SK-N-SH treated with all-trans-retinoic acid at 6 μM for 48 hours (cell line): ENCODE measurements at regions not wholly inside any gene's neighbourhood (a gene's known extent, or its start where the extent isn't known, plus 50 kb on each side); places are given as distances from the start of the nearest gene placed in this dataset.
A peak's percentile ranks its signal among the peaks of the same experiment; 100 is the strongest.

Experiments used
- ATAC-seq: fragments of 200-7000 bp; cut with Tn5 transposase; 3 replicates; pipeline ENCODE4 v1.9.1; 2020; ENCODE audit warnings: mild to moderate bottlenecking, moderate library complexity
- ARNTL ChIP-seq: fragments of 450-650 bp; formaldehyde crosslinking; IDR thresholded peaks from 2 replicates; pipeline ENCODE4 v1.5.0; 2020; ENCODE audit warnings: low read depth, mild to moderate bottlenecking, moderate library complexity, borderline replicate concordance
- BACH2 ChIP-seq: fragments of 250-450 bp; sonication (Bioruptor Pico); IDR thresholded peaks from 2 replicates; pipeline ENCODE4 v1.9.0; 2021; ENCODE audit warnings: mild to moderate bottlenecking, borderline replicate concordance
- CREB5 ChIP-seq: fragments of 250-450 bp; sonication (Bioruptor Pico); IDR thresholded peaks from 2 replicates; pipeline ENCODE4 v1.5.1; 2020; ENCODE audit warnings: low read depth, mild to moderate bottlenecking, moderate library complexity
- CSDC2 ChIP-seq: fragments of 250-450 bp; sonication (Bioruptor Pico); IDR thresholded peaks from 2 replicates; pipeline ENCODE4 v1.5.0; 2020; ENCODE audit warnings: mild to moderate bottlenecking, moderate library complexity
- ESRRG ChIP-seq: fragments of 250-450 bp; sonication (Bioruptor Pico); IDR thresholded peaks from 2 replicates; pipeline ENCODE4 v1.6.1; 2021; ENCODE audit warnings: mild to moderate bottlenecking
- GLIS3 ChIP-seq: fragments of 250-450 bp; sonication (Bioruptor Pico); IDR thresholded peaks from 2 replicates; pipeline ENCODE4 v1.5.0; 2020; ENCODE audit warnings: mild to moderate bottlenecking, moderate library complexity
- ISL1 ChIP-seq: fragments of 250-450 bp; sonication (Bioruptor Pico); IDR thresholded peaks from 2 replicates; pipeline ENCODE4 v2.1.2; 2022; ENCODE audit warnings: mild to moderate bottlenecking, moderate library complexity
- OSR1 ChIP-seq: fragments of 250-450 bp; sonication (Bioruptor Pico); IDR thresholded peaks from 2 replicates; pipeline ENCODE4 v1.8.0; 2022; ENCODE audit warnings: moderate library complexity, mild to moderate bottlenecking, inconsistent platforms
- POU6F1 ChIP-seq: fragments of 250-450 bp; sonication (Bioruptor Pico); IDR thresholded peaks from 2 replicates; pipeline ENCODE4 v1.8.0; 2021; ENCODE audit warnings: low read depth, mild to moderate bottlenecking, moderate library complexity, borderline replicate concordance
- PPARA ChIP-seq: fragments of 250-450 bp; sonication (Bioruptor Pico); IDR thresholded peaks from 2 replicates; pipeline ENCODE4 v1.5.0; 2020; ENCODE audit warnings: mild to moderate bottlenecking, borderline replicate concordance
- RARB ChIP-seq: fragments of 250-450 bp; sonication (Bioruptor Pico); IDR thresholded peaks from 2 replicates; pipeline ENCODE4 v1.8.0; 2021; ENCODE audit warnings: mild to moderate bottlenecking, moderate library complexity
- SNAI2 ChIP-seq: fragments of 250-450 bp; sonication (Bioruptor Pico); IDR thresholded peaks from 2 replicates; pipeline ENCODE4 v1.5.0; 2020; ENCODE audit warnings: mild to moderate bottlenecking, moderate library complexity
- TCF4 ChIP-seq: fragments of 250-450 bp; sonication (Bioruptor Pico); IDR thresholded peaks from 2 replicates; pipeline ENCODE4 v1.8.0; 2021; ENCODE audit warnings: mild to moderate bottlenecking, moderate library complexity, borderline replicate concordance
- TOX ChIP-seq: fragments of 250-450 bp; sonication (Bioruptor Pico); IDR thresholded peaks from 2 replicates; pipeline ENCODE4 v1.8.0; 2021; ENCODE audit warnings: mild to moderate bottlenecking, moderate library complexity, borderline replicate concordance
- ZC3H10 ChIP-seq: fragments of 250-450 bp; sonication (Bioruptor Pico); IDR thresholded peaks from 2 replicates; pipeline ENCODE4 v1.5.1; 2021; ENCODE audit warnings: mild to moderate bottlenecking, moderate library complexity
- ZFP3 ChIP-seq: fragments of 250-450 bp; sonication (Bioruptor Pico); IDR thresholded peaks from 2 replicates; pipeline ENCODE4 v1.5.0; 2020; ENCODE audit warnings: mild to moderate bottlenecking, moderate library complexity
- ZFP30 ChIP-seq: fragments of 450-650 bp; formaldehyde crosslinking; IDR thresholded peaks from 2 replicates; pipeline ENCODE4 v1.5.0; 2022; ENCODE audit warnings: mild to moderate bottlenecking, moderate library complexity
- ZNF565 ChIP-seq: fragments of 450-650 bp; formaldehyde crosslinking; conservative IDR thresholded peaks from 2 replicates; pipeline ENCODE4 v1.5.0; 2020; ENCODE audit warnings: low read depth, mild to moderate bottlenecking, moderate library complexity
- ZNF70 ChIP-seq: fragments of 450-650 bp; formaldehyde crosslinking; IDR thresholded peaks from 2 replicates; pipeline ENCODE4 v1.5.0; 2020; ENCODE audit warnings: mild to moderate bottlenecking, moderate library complexity
- ZNF8 ChIP-seq: fragments of 450-650 bp; formaldehyde crosslinking; IDR thresholded peaks from 2 replicates; pipeline ENCODE4 v1.5.0; 2020; ENCODE audit warnings: mild to moderate bottlenecking, moderate library complexity
- TF ChIP-seq, protein P1 (sequence below): fragments of 250-450 bp; sonication (Bioruptor Pico); IDR thresholded peaks from 2 replicates; pipeline ENCODE4 v1.5.1; 2021; ENCODE audit warnings: mild to moderate bottlenecking, moderate library complexity
- TF ChIP-seq, protein P2 (sequence below): fragments of 250-450 bp; sonication (Bioruptor Pico); IDR thresholded peaks from 2 replicates; pipeline ENCODE4 v1.8.0; 2020; ENCODE audit warnings: mild to moderate bottlenecking, moderate library complexity, borderline replicate concordance

DNA sequence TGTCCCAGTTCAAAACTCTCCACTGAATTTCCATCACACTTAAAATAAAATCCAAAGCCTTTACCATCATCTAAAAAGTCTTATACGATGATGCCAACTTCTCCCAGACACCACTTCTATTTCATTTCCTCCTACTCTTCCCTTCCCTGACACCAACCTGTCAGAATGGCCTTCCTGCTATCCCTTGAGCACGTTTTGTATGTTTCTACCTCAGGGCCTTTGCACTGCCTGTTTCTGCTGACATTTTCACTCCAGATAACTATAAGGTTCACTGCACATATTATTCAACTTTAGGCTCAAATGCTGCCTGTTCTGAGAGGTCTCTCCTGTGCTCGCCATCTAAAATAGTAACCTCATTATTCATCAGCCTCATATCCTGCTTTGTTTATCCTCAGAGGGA, 269.6 kb downstream of the HTR7 start:
- TF ChIP-seq ISL1, result no peak
- no peak for TF ChIP-seq ZFP30 (CRISPR knock-in tag)
- TF ChIP-seq, protein P1, sequence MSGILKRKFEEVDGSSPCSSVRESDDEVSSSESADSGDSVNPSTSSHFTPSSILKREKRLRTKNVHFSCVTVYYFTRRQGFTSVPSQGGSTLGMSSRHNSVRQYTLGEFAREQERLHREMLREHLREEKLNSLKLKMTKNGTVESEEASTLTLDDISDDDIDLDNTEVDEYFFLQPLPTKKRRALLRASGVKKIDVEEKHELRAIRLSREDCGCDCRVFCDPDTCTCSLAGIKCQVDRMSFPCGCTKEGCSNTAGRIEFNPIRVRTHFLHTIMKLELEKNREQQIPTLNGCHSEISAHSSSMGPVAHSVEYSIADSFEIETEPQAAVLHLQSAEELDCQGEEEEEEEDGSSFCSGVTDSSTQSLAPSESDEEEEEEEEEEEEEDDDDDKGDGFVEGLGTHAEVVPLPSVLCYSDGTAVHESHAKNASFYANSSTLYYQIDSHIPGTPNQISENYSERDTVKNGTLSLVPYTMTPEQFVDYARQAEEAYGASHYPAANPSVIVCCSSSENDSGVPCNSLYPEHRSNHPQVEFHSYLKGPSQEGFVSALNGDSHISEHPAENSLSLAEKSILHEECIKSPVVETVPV (CRISPR knock-in tag), result no peak
- no peak for TF ChIP-seq SNAI2 (CRISPR knock-in tag)
- TF ChIP-seq GLIS3, result no peak
- no peak for TF ChIP-seq ZFP3
- no peak for TF ChIP-seq POU6F1 (CRISPR knock-in tag)
- no peak for TF ChIP-seq BACH2
- no peak for TF ChIP-seq CREB5 (CRISPR knock-in tag)
- no peak for TF ChIP-seq ARNTL
- no peak for TF ChIP-seq ESRRG (CRISPR knock-in tag)
- TF ChIP-seq, protein P2, sequence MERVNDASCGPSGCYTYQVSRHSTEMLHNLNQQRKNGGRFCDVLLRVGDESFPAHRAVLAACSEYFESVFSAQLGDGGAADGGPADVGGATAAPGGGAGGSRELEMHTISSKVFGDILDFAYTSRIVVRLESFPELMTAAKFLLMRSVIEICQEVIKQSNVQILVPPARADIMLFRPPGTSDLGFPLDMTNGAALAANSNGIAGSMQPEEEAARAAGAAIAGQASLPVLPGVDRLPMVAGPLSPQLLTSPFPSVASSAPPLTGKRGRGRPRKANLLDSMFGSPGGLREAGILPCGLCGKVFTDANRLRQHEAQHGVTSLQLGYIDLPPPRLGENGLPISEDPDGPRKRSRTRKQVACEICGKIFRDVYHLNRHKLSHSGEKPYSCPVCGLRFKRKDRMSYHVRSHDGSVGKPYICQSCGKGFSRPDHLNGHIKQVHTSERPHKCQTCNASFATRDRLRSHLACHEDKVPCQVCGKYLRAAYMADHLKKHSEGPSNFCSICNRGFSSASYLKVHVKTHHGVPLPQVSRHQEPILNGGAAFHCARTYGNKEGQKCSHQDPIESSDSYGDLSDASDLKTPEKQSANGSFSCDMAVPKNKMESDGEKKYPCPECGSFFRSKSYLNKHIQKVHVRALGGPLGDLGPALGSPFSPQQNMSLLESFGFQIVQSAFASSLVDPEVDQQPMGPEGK (CRISPR knock-in tag), result no peak
- no peak for TF ChIP-seq ZC3H10 (CRISPR knock-in tag)
- TF ChIP-seq ZNF8 (CRISPR knock-in tag), result no peak
- no peak for TF ChIP-seq ZNF70 (CRISPR knock-in tag)
- TF ChIP-seq RARB (CRISPR knock-in tag), result no peak
- no peak for TF ChIP-seq TCF4
- no peak for TF ChIP-seq ZNF565
- no peak for TF ChIP-seq PPARA
- no peak for TF ChIP-seq OSR1 (CRISPR knock-in tag)
- no peak for ATAC-seq

DNA sequence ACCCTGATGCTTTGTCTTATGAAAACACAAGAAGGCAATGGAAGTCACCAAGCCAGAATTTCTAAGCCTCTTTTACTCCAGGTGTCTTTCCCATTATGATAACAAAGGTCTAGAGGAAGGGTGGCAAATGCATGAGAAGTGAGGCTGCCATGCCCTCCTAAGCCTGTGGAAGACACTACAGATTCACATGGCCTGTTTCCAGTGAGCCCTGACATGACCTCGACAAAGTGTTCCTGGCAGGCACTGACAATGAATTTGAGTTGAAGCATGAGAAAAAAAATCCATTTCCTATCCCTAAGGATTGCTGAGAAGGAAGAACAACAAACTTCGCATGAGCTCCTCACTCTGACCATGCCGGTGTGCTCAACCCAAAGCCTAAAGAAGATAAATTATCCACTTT, 268.0 kb downstream of the HTR7 start:
- no peak for ATAC-seq
- TF ChIP-seq RARB (CRISPR knock-in tag) (no peak), ZNF70 (CRISPR knock-in tag) (no peak), PPARA (no peak), SNAI2 (CRISPR knock-in tag) (no peak), ZFP3 (no peak), TCF4 (no peak), CSDC2 (CRISPR knock-in tag) (no peak), ISL1 (no peak), ZC3H10 (CRISPR knock-in tag) (no peak), ARNTL (no peak), TOX (CRISPR knock-in tag) (no peak), GLIS3 (no peak)
- TF ChIP-seq, protein P1 (CRISPR knock-in tag), result no peak
- TF ChIP-seq, all 23 proteins: peak for 0

DNA sequence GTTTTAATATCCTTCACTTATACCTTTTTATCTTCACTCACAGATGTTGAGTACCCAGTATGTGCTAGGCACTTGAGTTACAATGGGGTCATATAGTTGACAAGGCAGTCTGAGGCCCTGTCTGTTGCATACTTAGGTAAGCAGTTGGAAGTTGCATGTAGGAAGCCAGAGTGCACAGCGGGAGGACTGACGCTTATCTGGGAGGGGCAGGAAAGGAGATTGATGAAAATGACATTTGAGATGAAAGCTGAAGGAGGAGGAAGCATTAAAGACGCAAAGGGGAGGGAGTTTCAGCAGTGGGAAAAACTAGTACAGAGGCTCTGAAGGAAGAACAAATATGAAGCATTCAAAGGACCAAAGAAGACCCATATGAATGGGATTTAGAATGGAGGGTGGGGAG, 266.2 kb downstream of the HTR7 start:
- ATAC-seq, result no peak
- TF ChIP-seq ZNF8 (CRISPR knock-in tag) (no peak), ARNTL (no peak), RARB (CRISPR knock-in tag) (no peak)

- peak; percentile 82 for ATAC-seq
These were observed 265.1 kb downstream of the HTR7 start for GRCh38 chr10:90592638-90593302.

More at GRCh38 chr10:90592638-90593302, 265.1 kb downstream of the HTR7 start:
- TF ChIP-seq ZFP30 (CRISPR knock-in tag) (0 out of 2 replicates have a peak, but pooled peaks have one; percentile 27), CSDC2 (CRISPR knock-in tag) (no peak), OSR1 (CRISPR knock-in tag) (no peak), CREB5 (CRISPR knock-in tag) (no peak)
- TF ChIP-seq, protein P2 (CRISPR knock-in tag), result no peak
